ENCODE measurements at regions not wholly inside any gene's neighbourhood (a gene's known extent, or its start where the extent isn't known, plus 50 kb on each side); places are given as distances from the start of the nearest gene placed in this dataset.

- Histone ChIP-seq H3K27me3 (no peaks in the 10 kb centered on the region), H3K36me3 (replicated peaks in 1 of 2) (no peaks in the 10 kb centered on the region), H3K9me3 (replicated peaks in 1 of 3) (no peaks in the 10 kb centered on the region), H3K4me1 (replicated peaks in 1 of 2) (no peaks in the 10 kb centered on the region), H3K27ac (no peak overlapping the region), H3K4me3 (no peak overlapping the region)
- 76 to 89% (median 79%) methylated on average over 2 of the region's 2 CpGs for WGBS, 4 donors
- intact Hi-C loops (cut with DNase I): no loop called here
- TF ChIP-seq POLR2A (IDR thresholded peaks at IDR 0.05): no peak
- TF ChIP-seq CTCF (IDR thresholded peaks at IDR 0.05): no peak
- DNase-seq: no peak
These were observed 80.6 kb upstream of the EYA4 start for GRCh38 chr6:133160536-133160935.

- Histone ChIP-seq H3K4me3 (no peak overlapping the region), H3K4me1 (replicated peaks in 1 of 2) (no peaks in the 10 kb centered on the region), H3K27me3 (no peaks in the 10 kb centered on the region), H3K9me3 (replicated peaks in 1 of 3) (no peaks in the 10 kb centered on the region), H3K36me3 (replicated peaks in 1 of 2) (no peaks in the 10 kb centered on the region), H3K27ac (no peak overlapping the region)
- intact Hi-C loops (cut with DNase I): no loop called here
- TF ChIP-seq CTCF (IDR thresholded peaks at IDR 0.05): no peak
- no peak for TF ChIP-seq POLR2A (IDR thresholded peaks at IDR 0.05)
- no peak for DNase-seq
These were observed 75.9 kb upstream of the EYA4 start for GRCh38 chr6:133165235-133165634.

- no peak for TF ChIP-seq CTCF (IDR thresholded peaks at IDR 0.05)
- TF ChIP-seq POLR2A (IDR thresholded peaks at IDR 0.05): no peak
- 61 to 85% (median 65%) methylated on average over 4 of the region's 4 CpGs for WGBS, 4 donors
- intact Hi-C loops (cut with DNase I): no loop called here
These were observed 74.4 kb upstream of the EYA4 start for GRCh38 chr6:133166766-133167165.

GRCh38 chr6:133169901-133170300 lies 71.3 kb upstream of the EYA4 start:
- Histone ChIP-seq H3K9me3 (replicated peaks in 1 of 3) (no peaks in the 10 kb centered on the region), H3K4me1 (replicated peaks in 1 of 2) (no peaks in the 10 kb centered on the region), H3K27ac (no peak overlapping the region), H3K27me3 (no peaks in the 10 kb centered on the region), H3K36me3 (replicated peaks in 1 of 2) (no peaks in the 10 kb centered on the region), H3K4me3 (no peak overlapping the region)
- WGBS, 4 donors: 64 to 77% (median 69%) methylated on average over 1 of the region's 1 CpG
- intact Hi-C loops (cut with DNase I): no loop called here
- TF ChIP-seq POLR2A (IDR thresholded peaks at IDR 0.05): no peak
- no peak for TF ChIP-seq CTCF (IDR thresholded peaks at IDR 0.05)
- no peak for DNase-seq

More at GRCh38 chr6:133166766-133167165, 74.4 kb upstream of the EYA4 start:
- H3K27ac ChIP-seq: no peak overlapping the region
- no peaks in the 10 kb centered on the region for H3K4me1 ChIP-seq (replicated peaks in 1 of 2)
- no peaks in the 10 kb centered on the region for H3K9me3 ChIP-seq (replicated peaks in 1 of 3)
- no peak overlapping the region for H3K4me3 ChIP-seq
- no peaks in the 10 kb centered on the region for H3K27me3 ChIP-seq
- DNase-seq: no peak
- H3K36me3 ChIP-seq (replicated peaks in 1 of 2): no peaks in the 10 kb centered on the region
